NCI-H1092 treated with DMSO at 0.1 percent for 48 hours (cell line): ENCODE measurements at regions not wholly inside any gene's neighbourhood (a gene's known extent, or its start where the extent isn't known, plus 50 kb on each side); places are given as distances from the start of the nearest gene placed in this dataset.
"Not testable (repeated sequence)": the region's sequence is repeated elsewhere in the genome, so short reads cannot be mapped to it uniquely, and the experiment has no call there.

ENCODE experiments used
- DNase-seq: peaks from one replicate; lab custom pipeline; 2025; lab: John Stamatoyannopoulos, UW

- no peak for DNase-seq
These were observed 560.7 kb downstream of the KCNJ18 start for GRCh38 chr17:22253007-22253406.

- DNase-seq: no peak
These were observed 573.5 kb downstream of the KCNJ18 start for GRCh38 chr17:22265807-22266206.

- DNase-seq: no peak
These were observed 573.9 kb downstream of the KCNJ18 start for GRCh38 chr17:22266231-22266630.

GRCh38 chr17:22267019-22267418, 574.7 kb downstream of the KCNJ18 start:
- no peak for DNase-seq

- no peak for DNase-seq
These were observed 576.0 kb downstream of the KCNJ18 start for GRCh38 chr17:22268214-22268911.

GRCh38 chr17:22268912-22269220, 576.5 kb downstream of the KCNJ18 start:
- DNase-seq: no peak

GRCh38 chr17:22270381-22270780, 578.1 kb downstream of the KCNJ18 start:
- no peak for DNase-seq

- not testable (repeated sequence) for DNase-seq
These were observed 578.5 kb downstream of the KCNJ18 start for GRCh38 chr17:22270809-22271208.

GRCh38 chr17:22272363-22273146, 580.2 kb downstream of the KCNJ18 start:
- DNase-seq: no peak

- DNase-seq: no peak
These were observed 581.0 kb downstream of the KCNJ18 start for GRCh38 chr17:22273308-22273707.

GRCh38 chr17:22277595-22277994, 585.3 kb downstream of the KCNJ18 start:
- DNase-seq: no peak

GRCh38 chr17:22278302-22279275, 586.3 kb downstream of the KCNJ18 start:
- DNase-seq: no peak

- no peak for DNase-seq
These were observed 594.2 kb downstream of the KCNJ18 start for GRCh38 chr17:22286337-22287041.

- DNase-seq: not testable (repeated sequence)
These were observed 606.2 kb downstream of the KCNJ18 start for GRCh38 chr17:22298484-22298951.

- no peak for DNase-seq
These were observed 607.9 kb downstream of the KCNJ18 start for GRCh38 chr17:22300177-22300576.

- no peak for DNase-seq
These were observed 608.5 kb downstream of the KCNJ18 start for GRCh38 chr17:22300731-22301352.

- no peak for DNase-seq
These were observed 609.0 kb downstream of the KCNJ18 start for GRCh38 chr17:22301353-22301745.

GRCh38 chr17:22303096-22303495, 610.8 kb downstream of the KCNJ18 start:
- DNase-seq: no peak

GRCh38 chr17:22303865-22304264, 611.5 kb downstream of the KCNJ18 start:
- DNase-seq: no peak

- DNase-seq: no peak
These were observed 612.5 kb downstream of the KCNJ18 start for GRCh38 chr17:22304667-22305303.
